ENCODE measurements at regions not wholly inside any gene's neighbourhood (a gene's known extent, or its start where the extent isn't known, plus 50 kb on each side); places are given as distances from the start of the nearest gene placed in this dataset.

GRCh38 chr6:164749221-164750064 lies 560.0 kb downstream of the C6orf118 start:
- TF ChIP-seq, protein P1, sequence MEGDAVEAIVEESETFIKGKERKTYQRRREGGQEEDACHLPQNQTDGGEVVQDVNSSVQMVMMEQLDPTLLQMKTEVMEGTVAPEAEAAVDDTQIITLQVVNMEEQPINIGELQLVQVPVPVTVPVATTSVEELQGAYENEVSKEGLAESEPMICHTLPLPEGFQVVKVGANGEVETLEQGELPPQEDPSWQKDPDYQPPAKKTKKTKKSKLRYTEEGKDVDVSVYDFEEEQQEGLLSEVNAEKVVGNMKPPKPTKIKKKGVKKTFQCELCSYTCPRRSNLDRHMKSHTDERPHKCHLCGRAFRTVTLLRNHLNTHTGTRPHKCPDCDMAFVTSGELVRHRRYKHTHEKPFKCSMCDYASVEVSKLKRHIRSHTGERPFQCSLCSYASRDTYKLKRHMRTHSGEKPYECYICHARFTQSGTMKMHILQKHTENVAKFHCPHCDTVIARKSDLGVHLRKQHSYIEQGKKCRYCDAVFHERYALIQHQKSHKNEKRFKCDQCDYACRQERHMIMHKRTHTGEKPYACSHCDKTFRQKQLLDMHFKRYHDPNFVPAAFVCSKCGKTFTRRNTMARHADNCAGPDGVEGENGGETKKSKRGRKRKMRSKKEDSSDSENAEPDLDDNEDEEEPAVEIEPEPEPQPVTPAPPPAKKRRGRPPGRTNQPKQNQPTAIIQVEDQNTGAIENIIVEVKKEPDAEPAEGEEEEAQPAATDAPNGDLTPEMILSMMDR (optimal IDR thresholded peaks at IDR 0.05 in 1 of 3, IDR thresholded peaks at IDR 0.05 in 1 of 3, conservative IDR thresholded peaks at IDR 0.05 in 1 of 3; ENCODE audit: extremely low read depth in 1 of 3, insufficient read depth in 2 of 3, low read length in 3 of 3), result no peak
- no peak for TF ChIP-seq EZH2 (IDR thresholded peaks at IDR 0.05; ENCODE audit: low read length)

All from keratinocyte (primary cell).